K562 (cell line): ENCODE measurements at regions not wholly inside any gene's neighbourhood (a gene's known extent, or its start where the extent isn't known, plus 50 kb on each side); places are given as distances from the start of the nearest gene placed in this dataset.

Source experiments
- ATF2 ChIP-seq: sonication (generic); formaldehyde crosslinking; IDR thresholded peaks from 2 replicates; pipeline ENCODE4 v1.8.1; 2022; ENCODE audit warnings: missing genetic modification reagents
- BRF2 ChIP-seq: IDR thresholded peaks from 3 replicates; pipeline ENCODE4 v1.6.1; 2011; ENCODE audit warnings: borderline replicate concordance, mild to moderate bottlenecking; ENCODE audit not compliant: insufficient read length, insufficient read depth
- CBX5 ChIP-seq: IDR thresholded peaks from 2 replicates; pipeline ENCODE4 v1.6.1; 2014; ENCODE audit warnings: low read depth, borderline replicate concordance
- HINFP ChIP-seq: fragments of 450-650 bp; conservative IDR thresholded peaks from 2 replicates; pipeline ENCODE4 v1.6.1; 2016; ENCODE audit warnings: missing genetic modification characterization, low read depth, mild to moderate bottlenecking, control low read depth, missing compliant biosample characterization
- L3MBTL2 ChIP-seq: fragments of 450-650 bp; IDR thresholded peaks from 2 replicates; pipeline ENCODE4 v1.6.1; 2016; ENCODE audit warnings: mild to moderate bottlenecking, moderate library complexity
- MTA3 ChIP-seq: fragments of 450-650 bp; formaldehyde crosslinking; IDR thresholded peaks from 2 replicates; pipeline ENCODE4 v1.6.1; 2017; ENCODE audit warnings: mild to moderate bottlenecking, borderline replicate concordance
- NBN ChIP-seq: fragments of 450-650 bp; IDR thresholded peaks from 2 replicates; pipeline ENCODE4 v1.6.1; 2016; ENCODE audit warnings: low read depth, mild to moderate bottlenecking
- SMAD4 ChIP-seq: fragments of 250-450 bp; sonication (Bioruptor Pico); conservative IDR thresholded peaks from 2 replicates; pipeline ENCODE4 v1.8.0; 2021; ENCODE audit warnings: inconsistent platforms, mild to moderate bottlenecking, moderate library complexity
- SREBF2 ChIP-seq: sonication (generic); formaldehyde crosslinking; IDR thresholded peaks from 2 replicates; pipeline ENCODE4 v1.4.0; 2020; ENCODE audit warnings: mild to moderate bottlenecking, missing genetic modification reagents
- TCF7L2 ChIP-seq: fragments of 150-350 bp; IDR thresholded peaks from 2 replicates; pipeline ENCODE4 v1.6.1; 2016; ENCODE audit warnings: low read depth, mild to moderate bottlenecking, low read length, moderate library complexity
- ZHX1 ChIP-seq: fragments of 150-350 bp; conservative IDR thresholded peaks from 2 replicates; pipeline ENCODE4 v1.6.1; 2014; ENCODE audit warnings: low read length
- ZNF407 ChIP-seq: fragments of 450-650 bp; IDR thresholded peaks from 2 replicates; pipeline ENCODE4 v1.6.1; 2016; ENCODE audit warnings: low read depth

- TF ChIP-seq ZHX1, result no peak
- TF ChIP-seq ZNF407, result no peak
- TF ChIP-seq L3MBTL2, result no peak
- no peak for TF ChIP-seq ATF2 (CRISPR knock-in tag)
- TF ChIP-seq CBX5, result no peak
- TF ChIP-seq TCF7L2, result no peak
- no peak for TF ChIP-seq SMAD4 (CRISPR knock-in tag)
- no peak for TF ChIP-seq SREBF2
- no peak for TF ChIP-seq HINFP
- no peak for TF ChIP-seq BRF2
- TF ChIP-seq MTA3, result no peak
- TF ChIP-seq NBN, result no peak
Measured at GRCh38 chr4:123672987-123673386, 276.4 kb downstream of the SPRY1 start.
